GM12873 (cell line): ENCODE measurements at regions not wholly inside any gene's neighbourhood (a gene's known extent, or its start where the extent isn't known, plus 50 kb on each side); places are given as distances from the start of the nearest gene placed in this dataset.

Source experiments
- TF ChIP-seq, protein P1 (sequence below): IDR thresholded peaks from 2 replicates; pipeline ENCODE4 v1.5.1; 2012; ENCODE audit warnings: low read depth, mild to moderate bottlenecking, moderate library complexity, low read length, control low read depth; ENCODE audit not compliant: insufficient read depth; ENCODE audit errors: missing control alignments

DNA sequence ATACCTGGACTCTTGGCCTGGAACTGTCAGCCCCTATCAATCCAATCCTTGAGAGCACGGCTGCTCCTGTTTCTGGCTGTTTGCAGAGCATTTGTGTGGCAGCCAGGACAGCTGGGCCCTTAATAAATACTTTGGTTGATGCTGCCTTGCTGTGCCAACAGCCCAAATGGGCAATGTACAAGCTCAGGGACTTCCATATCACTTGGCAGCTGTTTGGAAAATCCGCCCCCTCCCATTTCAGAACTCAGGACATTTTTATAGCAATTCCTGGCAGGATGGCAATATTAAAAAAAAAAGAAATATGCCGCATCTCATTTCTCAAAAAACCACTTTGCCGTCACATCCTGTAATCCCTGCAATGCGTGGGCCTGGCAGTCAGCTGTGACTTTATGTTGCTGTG is 218.9 kb downstream of the HS3ST1 start:
- TF ChIP-seq, protein P1, sequence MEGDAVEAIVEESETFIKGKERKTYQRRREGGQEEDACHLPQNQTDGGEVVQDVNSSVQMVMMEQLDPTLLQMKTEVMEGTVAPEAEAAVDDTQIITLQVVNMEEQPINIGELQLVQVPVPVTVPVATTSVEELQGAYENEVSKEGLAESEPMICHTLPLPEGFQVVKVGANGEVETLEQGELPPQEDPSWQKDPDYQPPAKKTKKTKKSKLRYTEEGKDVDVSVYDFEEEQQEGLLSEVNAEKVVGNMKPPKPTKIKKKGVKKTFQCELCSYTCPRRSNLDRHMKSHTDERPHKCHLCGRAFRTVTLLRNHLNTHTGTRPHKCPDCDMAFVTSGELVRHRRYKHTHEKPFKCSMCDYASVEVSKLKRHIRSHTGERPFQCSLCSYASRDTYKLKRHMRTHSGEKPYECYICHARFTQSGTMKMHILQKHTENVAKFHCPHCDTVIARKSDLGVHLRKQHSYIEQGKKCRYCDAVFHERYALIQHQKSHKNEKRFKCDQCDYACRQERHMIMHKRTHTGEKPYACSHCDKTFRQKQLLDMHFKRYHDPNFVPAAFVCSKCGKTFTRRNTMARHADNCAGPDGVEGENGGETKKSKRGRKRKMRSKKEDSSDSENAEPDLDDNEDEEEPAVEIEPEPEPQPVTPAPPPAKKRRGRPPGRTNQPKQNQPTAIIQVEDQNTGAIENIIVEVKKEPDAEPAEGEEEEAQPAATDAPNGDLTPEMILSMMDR: no peak

DNA sequence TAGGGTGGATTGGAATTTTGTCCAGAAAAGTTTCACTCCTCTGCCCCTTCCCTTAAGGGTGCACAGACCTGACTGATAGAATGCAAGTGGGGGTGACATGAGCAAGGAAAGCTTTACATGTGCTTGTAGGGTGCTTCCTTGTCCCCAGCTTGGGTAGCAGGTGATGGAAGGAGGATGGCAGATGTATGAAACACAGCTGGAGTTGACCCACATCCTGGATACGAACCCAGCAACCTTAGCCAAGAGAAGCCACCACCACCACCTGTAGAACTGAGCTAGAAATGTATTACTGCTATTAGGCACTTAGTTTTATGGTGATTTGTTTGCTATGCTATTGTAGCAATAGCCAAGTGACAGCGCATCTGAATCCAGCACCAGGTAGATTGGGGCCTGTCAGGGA is 227.4 kb downstream of the HS3ST1 start:
- TF ChIP-seq, protein P1: no peak

DNA sequence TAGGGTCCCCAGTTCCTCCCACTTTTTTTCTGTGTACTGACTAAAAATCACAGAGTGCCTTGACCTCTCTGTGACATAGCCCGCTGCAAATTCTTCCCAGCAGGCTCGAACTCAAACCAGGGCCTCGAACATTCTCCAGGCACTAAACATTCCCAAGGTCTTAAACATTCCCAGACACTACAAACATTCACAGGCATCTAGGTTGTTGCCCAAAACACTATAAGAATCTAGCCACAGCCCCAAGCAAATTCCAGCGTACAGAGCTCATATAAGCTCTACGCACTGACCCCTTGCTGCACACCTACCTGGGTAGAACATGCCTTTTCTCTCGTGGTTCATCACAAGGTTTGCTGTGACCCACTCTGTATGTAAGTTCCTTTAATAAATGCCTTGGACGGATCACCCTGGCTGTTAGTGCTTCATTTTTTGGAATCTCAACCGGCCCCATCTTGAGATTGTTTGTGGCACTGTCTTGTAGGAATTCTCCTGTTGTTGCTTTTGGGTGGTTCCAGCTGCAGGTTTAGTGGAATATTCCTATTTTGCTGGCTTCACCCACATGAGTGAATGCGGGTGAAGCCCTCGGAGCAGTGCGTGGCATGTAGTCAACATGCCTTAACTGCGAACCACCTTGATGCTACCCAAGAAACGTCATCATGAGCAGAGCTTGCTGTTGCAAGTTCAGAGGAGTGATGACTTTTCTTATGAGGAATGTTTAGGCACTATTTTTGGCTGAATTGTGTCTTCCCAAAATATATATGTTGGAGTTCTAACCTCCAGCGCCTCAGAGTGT is 230.0 kb downstream of the HS3ST1 start:
- TF ChIP-seq, protein P1: no peak

DNA sequence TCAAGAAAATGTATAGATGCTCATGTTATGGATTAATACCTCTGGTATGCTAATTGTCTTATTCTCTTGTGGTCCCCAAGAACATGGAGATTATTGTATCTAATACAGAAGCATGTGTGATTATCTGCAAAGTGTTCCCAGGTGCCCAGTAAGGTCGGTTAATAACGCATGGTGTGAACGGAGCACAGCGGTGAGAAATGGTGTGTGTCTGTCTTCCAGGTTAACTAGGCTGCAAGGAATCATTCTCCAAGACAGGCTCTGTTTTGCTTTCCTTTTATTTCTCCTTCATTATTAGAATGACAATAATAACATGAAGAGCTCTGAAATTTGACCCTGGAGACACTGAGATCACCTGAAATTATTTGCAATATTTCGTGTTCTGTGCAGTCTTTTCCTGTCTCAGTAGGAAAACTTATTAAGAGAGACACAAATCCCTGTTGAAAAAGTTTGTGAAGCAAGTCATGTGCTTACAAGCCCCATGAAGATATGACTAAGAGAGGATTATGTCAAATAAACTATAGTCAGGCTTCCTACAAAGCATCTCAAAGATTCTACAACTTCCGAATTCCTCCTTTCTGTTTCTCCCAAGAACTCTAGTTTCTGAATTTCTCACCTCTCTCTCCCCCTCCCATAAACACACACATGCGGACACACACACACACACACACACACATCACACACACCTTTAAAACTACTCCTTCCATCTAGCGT is 230.9 kb downstream of the HS3ST1 start:
- TF ChIP-seq, protein P1: no peak

DNA sequence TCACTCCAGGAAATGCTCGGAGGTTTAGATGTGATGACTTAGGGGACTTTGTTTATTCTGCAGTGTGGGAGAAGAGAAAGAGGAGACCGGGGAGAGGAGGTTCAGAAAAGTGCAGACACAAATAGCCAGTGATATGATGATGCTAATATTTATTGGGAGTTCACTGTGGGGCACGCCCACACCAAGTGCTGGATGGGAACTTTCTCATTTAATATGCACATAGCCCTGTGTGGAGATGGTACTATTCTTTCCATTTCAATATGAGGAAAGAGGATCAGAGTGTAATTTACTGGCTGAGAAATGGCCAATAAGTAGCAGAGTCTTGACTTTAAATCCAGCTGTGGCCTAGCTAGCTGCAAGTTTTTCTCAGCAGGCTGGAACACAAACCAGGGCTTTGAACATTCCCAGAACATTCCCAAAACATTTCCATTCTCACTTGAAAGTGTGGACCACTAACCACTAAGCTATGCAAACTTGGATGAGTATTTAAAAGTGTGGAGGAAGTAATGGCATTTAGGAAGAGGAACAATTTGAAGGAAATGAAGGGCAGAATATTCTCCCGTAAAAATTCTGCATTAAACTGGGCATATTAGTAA is 231.7 kb downstream of the HS3ST1 start:
- TF ChIP-seq, protein P1: no peak

DNA sequence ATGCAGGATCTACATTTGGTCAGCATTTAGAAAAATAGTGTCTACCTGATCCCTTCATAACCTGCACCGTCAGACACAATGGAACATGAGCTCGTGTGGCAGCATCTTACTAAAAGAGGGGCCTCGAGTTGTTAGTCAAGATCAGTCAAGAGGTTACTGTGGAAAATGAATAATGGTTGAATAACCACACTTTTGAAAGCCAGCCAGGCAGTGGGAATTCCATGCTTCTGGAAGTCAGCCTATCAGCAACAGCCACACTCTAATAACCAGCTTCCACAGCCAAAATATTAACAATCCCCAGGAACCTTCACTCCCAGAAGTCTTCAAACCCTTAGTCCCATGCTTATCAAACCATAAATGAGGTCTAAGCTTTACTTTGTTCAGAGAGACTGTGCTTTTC is 234.3 kb downstream of the HS3ST1 start:
- TF ChIP-seq, protein P1: no peak

DNA sequence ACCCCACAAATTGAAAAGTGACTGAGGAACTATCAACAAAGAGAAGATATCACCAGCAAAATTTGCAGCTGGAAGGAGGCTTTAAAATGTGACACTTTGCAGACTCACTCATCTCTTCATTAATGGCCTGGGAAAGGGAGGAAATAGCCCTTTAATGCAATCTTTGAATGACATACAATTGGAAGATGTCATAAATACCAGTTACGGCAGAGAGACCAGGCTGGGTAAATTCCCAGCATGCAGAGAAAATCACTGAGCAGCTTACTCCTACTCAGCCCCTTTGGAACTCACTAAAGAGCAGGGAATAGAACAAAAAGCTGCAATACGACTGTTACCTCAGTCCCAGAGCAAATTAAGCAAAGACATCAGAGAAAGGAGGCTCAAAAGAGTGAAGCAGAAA is 238.9 kb downstream of the HS3ST1 start:
- TF ChIP-seq, protein P1: no peak
